Endothelial cell of umbilical vein (primary cell): ENCODE measurements at regions not wholly inside any gene's neighbourhood (a gene's known extent, or its start where the extent isn't known, plus 50 kb on each side); places are given as distances from the start of the nearest gene placed in this dataset.

Experiments used
- EZH2 ChIP-seq: IDR thresholded peaks from 2 replicates; pipeline ENCODE4 v1.6.1; 2012; ENCODE audit warnings: borderline replicate concordance, low read depth, mild to moderate bottlenecking, moderate library complexity, low read length, inconsistent platforms; ENCODE audit not compliant: severe bottlenecking
- FOS ChIP-seq: IDR thresholded peaks from 2 replicates; pipeline ENCODE4 v1.6.1; 2011; ENCODE audit warnings: mild to moderate bottlenecking, low read length, moderate library complexity, borderline replicate concordance; ENCODE audit not compliant: insufficient read depth
- MAX ChIP-seq: IDR thresholded peaks from 2 replicates; pipeline ENCODE4 v1.6.1; 2011; ENCODE audit not compliant: insufficient read depth, insufficient read length
- POLR2A ChIP-seq: IDR thresholded peaks from 2 replicates; pipeline ENCODE4 v1.6.1; 2012; ENCODE audit warnings: low read depth, mild to moderate bottlenecking, control low read depth, low read length
- POLR2AphosphoS5 ChIP-seq: IDR thresholded peaks from 2 replicates; pipeline ENCODE4 v1.6.1; 2012; ENCODE audit warnings: low read depth, mild to moderate bottlenecking, control low read depth, low read length, moderate library complexity; ENCODE audit not compliant: insufficient read depth
- TF ChIP-seq, protein P1 (sequence below), 2 donors: IDR thresholded peaks; 1 replicate in 1 of 2; 2 replicates in 1 of 2; pipeline ENCODE4 v1.5.1; 2011; ENCODE audit warnings: low read length in 2 of 2, mild to moderate bottlenecking in 2 of 2, moderate library complexity in 2 of 2, control low read depth in 1 of 2, inconsistent platforms in 1 of 2, low read depth in 1 of 2; ENCODE audit not compliant: insufficient read depth in 1 of 2; ENCODE audit errors: extremely low read depth in 1 of 2

- TF ChIP-seq, protein P1, sequence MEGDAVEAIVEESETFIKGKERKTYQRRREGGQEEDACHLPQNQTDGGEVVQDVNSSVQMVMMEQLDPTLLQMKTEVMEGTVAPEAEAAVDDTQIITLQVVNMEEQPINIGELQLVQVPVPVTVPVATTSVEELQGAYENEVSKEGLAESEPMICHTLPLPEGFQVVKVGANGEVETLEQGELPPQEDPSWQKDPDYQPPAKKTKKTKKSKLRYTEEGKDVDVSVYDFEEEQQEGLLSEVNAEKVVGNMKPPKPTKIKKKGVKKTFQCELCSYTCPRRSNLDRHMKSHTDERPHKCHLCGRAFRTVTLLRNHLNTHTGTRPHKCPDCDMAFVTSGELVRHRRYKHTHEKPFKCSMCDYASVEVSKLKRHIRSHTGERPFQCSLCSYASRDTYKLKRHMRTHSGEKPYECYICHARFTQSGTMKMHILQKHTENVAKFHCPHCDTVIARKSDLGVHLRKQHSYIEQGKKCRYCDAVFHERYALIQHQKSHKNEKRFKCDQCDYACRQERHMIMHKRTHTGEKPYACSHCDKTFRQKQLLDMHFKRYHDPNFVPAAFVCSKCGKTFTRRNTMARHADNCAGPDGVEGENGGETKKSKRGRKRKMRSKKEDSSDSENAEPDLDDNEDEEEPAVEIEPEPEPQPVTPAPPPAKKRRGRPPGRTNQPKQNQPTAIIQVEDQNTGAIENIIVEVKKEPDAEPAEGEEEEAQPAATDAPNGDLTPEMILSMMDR (IDR thresholded peaks at IDR 0.05; ENCODE audit: extremely low read depth in 1 of 2, insufficient read depth in 1 of 2, low read depth in 1 of 2, low read length in 2 of 2): no peak
- TF ChIP-seq POLR2A: no peak
- TF ChIP-seq FOS: no peak
- no peak for TF ChIP-seq POLR2AphosphoS5
- TF ChIP-seq MAX: no peak
- TF ChIP-seq EZH2: no peak
Measured at GRCh38 chr1:217369271-217369981, 261.5 kb downstream of the GPATCH2 start.
